PC-3 (cell line): ENCODE measurements at regions not wholly inside any gene's neighbourhood (a gene's known extent, or its start where the extent isn't known, plus 50 kb on each side); places are given as distances from the start of the nearest gene placed in this dataset.

ENCODE experiments used
- ATAC-seq: fragments of 200-7000 bp; cut with Tn5 transposase; 2 replicates; pipeline ENCODE4 v1.9.1; 2020; ENCODE audit warnings: mild to moderate bottlenecking, moderate library complexity
- BruUV-seq: library from RNA; stranded (reverse); fragments of 400-500 nt; replicated peaks from 2 replicates; lab custom pipeline; 2021; lab: Mats Ljungman, UMichigan
- CTCF ChIA-PET: fragments of 300-600 bp; sonication (Branson Sonifier 250); formaldehyde crosslinking; loops from one replicate; lab custom pipeline; 2022; ENCODE audit warnings: antibody characterized with exemption; lab: Charles Lee
- POLR2A ChIA-PET: fragments of 300-600 bp; sonication (Branson Sonifier 250); formaldehyde crosslinking; loops from one replicate; lab custom pipeline; 2022; ENCODE audit warnings: antibody characterized with exemption; ENCODE audit not compliant: unreplicated experiment; lab: Charles Lee
- DNase-seq: peaks from one replicate; pipeline ENCODE4 v3.0.0-alpha.2; 2015
- H2AFZ ChIP-seq: fragments of 300-600 bp; sonication (generic); 2 replicates; pipeline ENCODE4 v1.6.0; 2016; ENCODE audit warnings: antibody characterized with exemption, low read length
- H3F3A ChIP-seq: fragments of 300-600 bp; sonication (generic); one replicate; pipeline ENCODE4 v1.6.0; 2017; ENCODE audit warnings: antibody characterized with exemption, low read length, control low read depth, mild to moderate bottlenecking; ENCODE audit not compliant: unreplicated experiment
- H3K27ac ChIP-seq: fragments of 300-600 bp; sonication (generic); 2 replicates; pipeline ENCODE4 v1.5.1; 2016; ENCODE audit warnings: mild to moderate bottlenecking, low read length
- H3K27me3 ChIP-seq: fragments of 300-600 bp; sonication (generic); 2 replicates; pipeline ENCODE4 v1.6.1; 2016; ENCODE audit warnings: low read length, mixed read lengths
- H3K36me3 ChIP-seq: fragments of 300-600 bp; sonication (generic); 2 replicates; pipeline ENCODE4 v1.6.1; 2016; ENCODE audit warnings: low read depth, mixed run types, low read length, mixed read lengths
- H3K4me1 ChIP-seq: fragments of 300-600 bp; sonication (generic); 2 replicates; pipeline ENCODE4 v1.5.1; 2016; ENCODE audit warnings: low read length; ENCODE audit not compliant: insufficient read depth
- H3K4me2 ChIP-seq: fragments of 300-600 bp; sonication (generic); 2 replicates; pipeline ENCODE4 v1.6.0; 2016; ENCODE audit warnings: low read length
- H3K4me3 ChIP-seq: fragments of 300-600 bp; sonication (generic); 2 replicates; pipeline ENCODE4 v1.5.1; 2016; ENCODE audit warnings: mild to moderate bottlenecking, low read length, mixed read lengths
- H3K79me2 ChIP-seq: fragments of 300-600 bp; sonication (generic); 2 replicates; pipeline ENCODE4 v1.6.1; 2017; ENCODE audit warnings: low read length, mixed read lengths
- H3K9ac ChIP-seq: fragments of 300-600 bp; sonication (generic); 2 replicates; pipeline ENCODE4 v1.6.0; 2016; ENCODE audit warnings: mild to moderate bottlenecking, low read length
- H3K9me2 ChIP-seq: fragments of 300-600 bp; sonication (generic); replicated peaks from 2 replicates; pipeline ENCODE4 v1.6.1; 2016; ENCODE audit warnings: mixed run types, low read length, mixed read lengths
- H3K9me3 ChIP-seq: fragments of 300-600 bp; sonication (generic); 2 replicates; pipeline ENCODE4 v1.6.1; 2016; ENCODE audit warnings: low read length, mixed read lengths
- H4K20me1 ChIP-seq: fragments of 300-600 bp; sonication (generic); 2 replicates; pipeline ENCODE4 v1.6.1; 2016; ENCODE audit warnings: low read length, mixed read lengths
- EZH2 ChIP-seq: fragments of 300-600 bp; sonication (generic); IDR thresholded peaks from one replicate; pipeline ENCODE4 v1.6.1; 2017; ENCODE audit warnings: antibody characterized with exemption, mild to moderate bottlenecking, low read length; ENCODE audit not compliant: unreplicated experiment
- EZH2phosphoT487 ChIP-seq: fragments of 300-600 bp; sonication (generic); IDR thresholded peaks from 2 replicates; pipeline ENCODE4 v1.6.1; 2018; ENCODE audit warnings: mild to moderate bottlenecking, antibody characterized with exemption, low read length, borderline replicate concordance
- intact Hi-C: fragments of 100-400 bp; cut with micrococcal nuclease; formaldehyde crosslinking; loops from 2 replicates; pipeline ENCODE4 v1.9.0; 2023
- TF ChIP-seq, protein P1 (sequence below): fragments of 300-600 bp; sonication (generic); conservative IDR thresholded peaks from 2 replicates; pipeline ENCODE4 v1.5.1; 2017; ENCODE audit warnings: antibody characterized with exemption, low read depth, mild to moderate bottlenecking, low read length

DNA sequence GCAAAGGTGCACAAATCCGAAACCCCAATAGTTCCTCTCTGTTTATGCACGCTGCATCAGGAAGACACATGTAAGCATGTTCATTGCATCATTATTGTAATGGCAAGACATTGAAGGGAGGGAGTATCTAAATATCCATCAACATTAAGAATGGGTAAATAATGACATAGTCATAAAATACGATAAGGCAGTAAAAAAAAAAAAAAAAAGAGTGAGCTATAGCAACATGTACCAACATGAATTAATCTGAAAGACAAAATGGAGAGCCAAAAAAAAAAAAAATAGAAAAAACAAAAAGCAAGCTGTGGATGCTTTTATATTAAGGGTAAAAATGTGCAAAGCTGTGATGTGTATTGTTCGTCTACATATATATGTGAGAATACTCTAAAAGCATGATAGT lies 70.2 kb upstream of the ABLIM1 start:
- DNase-seq = no peak
- H3K4me2 ChIP-seq = no peak overlapping the region
- POLR2A ChIA-PET = no interaction called here
- intact Hi-C loops = no loop called here
- H3F3A ChIP-seq = no peaks in the 10 kb centered on the region
- no peak overlapping the region for H3K27ac ChIP-seq
- BruUV-seq = no TSS peak
- no peaks in the 10 kb centered on the region for H3K36me3 ChIP-seq
- H3K4me3 ChIP-seq = no peak overlapping the region
- no peaks in the 10 kb centered on the region; the same call in none of the 2 replicates for H3K4me1 ChIP-seq
- H3K27me3 ChIP-seq = no peaks in the 10 kb centered on the region
- H3K9ac ChIP-seq = no peak overlapping the region
- H2AFZ ChIP-seq = no peak overlapping the region
- TF ChIP-seq EZH2 = no peak
- no peaks in the 10 kb centered on the region for H3K9me2 ChIP-seq
- no peaks in the 10 kb centered on the region for H3K79me2 ChIP-seq
- no peaks in the 10 kb centered on the region for H3K9me3 ChIP-seq
- no peaks in the 10 kb centered on the region for H4K20me1 ChIP-seq
- no peak for ATAC-seq
- CTCF ChIA-PET = no interaction called here

DNA sequence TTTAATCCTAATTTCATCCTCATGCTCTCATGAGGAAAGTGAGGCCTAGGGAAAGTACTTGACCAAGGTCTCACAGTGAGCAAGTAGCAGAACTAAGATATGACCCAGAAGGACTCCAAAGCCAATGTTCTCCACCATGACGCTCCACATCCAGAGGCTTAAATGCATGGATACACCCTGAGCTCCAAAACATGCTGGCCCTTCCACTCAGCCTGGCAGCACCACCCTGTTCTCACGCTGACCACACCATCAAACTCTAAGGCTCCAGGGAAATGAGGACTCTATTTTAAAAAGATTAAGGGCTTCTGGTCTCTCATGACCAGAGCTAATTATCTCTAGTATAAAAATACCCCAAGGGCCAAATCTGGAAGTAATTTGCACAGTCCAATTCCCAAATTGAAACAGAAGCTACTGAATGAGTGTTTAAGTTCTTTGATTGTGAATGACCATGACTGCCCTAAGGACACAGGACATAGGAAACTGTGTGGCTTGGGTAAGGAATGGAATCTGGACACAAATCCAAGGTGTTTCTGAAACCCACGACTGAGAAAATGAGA lies 71.1 kb upstream of the ABLIM1 start:
- no peak for DNase-seq
- Histone ChIP-seq H3K9me2 (no peaks in the 10 kb centered on the region), H3K4me2 (no peak overlapping the region), H3K9ac (no peak overlapping the region), H3K9me3 (no peaks in the 10 kb centered on the region), H3K4me1 (no peaks in the 10 kb centered on the region; the same call in none of the 2 replicates), H4K20me1 (no peaks in the 10 kb centered on the region), H3K4me3 (no peak overlapping the region), H2AFZ (no peak overlapping the region), H3F3A (no peaks in the 10 kb centered on the region), H3K27me3 (no peaks in the 10 kb centered on the region), H3K36me3 (no peaks in the 10 kb centered on the region), H3K27ac (no peak overlapping the region), H3K79me2 (no peaks in the 10 kb centered on the region)
- no peak for ATAC-seq
- TF ChIP-seq EZH2phosphoT487 = no peak
- TF ChIP-seq EZH2 = no peak
- TF ChIP-seq, protein P1, sequence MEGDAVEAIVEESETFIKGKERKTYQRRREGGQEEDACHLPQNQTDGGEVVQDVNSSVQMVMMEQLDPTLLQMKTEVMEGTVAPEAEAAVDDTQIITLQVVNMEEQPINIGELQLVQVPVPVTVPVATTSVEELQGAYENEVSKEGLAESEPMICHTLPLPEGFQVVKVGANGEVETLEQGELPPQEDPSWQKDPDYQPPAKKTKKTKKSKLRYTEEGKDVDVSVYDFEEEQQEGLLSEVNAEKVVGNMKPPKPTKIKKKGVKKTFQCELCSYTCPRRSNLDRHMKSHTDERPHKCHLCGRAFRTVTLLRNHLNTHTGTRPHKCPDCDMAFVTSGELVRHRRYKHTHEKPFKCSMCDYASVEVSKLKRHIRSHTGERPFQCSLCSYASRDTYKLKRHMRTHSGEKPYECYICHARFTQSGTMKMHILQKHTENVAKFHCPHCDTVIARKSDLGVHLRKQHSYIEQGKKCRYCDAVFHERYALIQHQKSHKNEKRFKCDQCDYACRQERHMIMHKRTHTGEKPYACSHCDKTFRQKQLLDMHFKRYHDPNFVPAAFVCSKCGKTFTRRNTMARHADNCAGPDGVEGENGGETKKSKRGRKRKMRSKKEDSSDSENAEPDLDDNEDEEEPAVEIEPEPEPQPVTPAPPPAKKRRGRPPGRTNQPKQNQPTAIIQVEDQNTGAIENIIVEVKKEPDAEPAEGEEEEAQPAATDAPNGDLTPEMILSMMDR = no peak
- BruUV-seq = no TSS peak
- intact Hi-C loops = no loop called here
- ChIA-PET POLR2A (no interaction called here), CTCF (no interaction called here)

DNA sequence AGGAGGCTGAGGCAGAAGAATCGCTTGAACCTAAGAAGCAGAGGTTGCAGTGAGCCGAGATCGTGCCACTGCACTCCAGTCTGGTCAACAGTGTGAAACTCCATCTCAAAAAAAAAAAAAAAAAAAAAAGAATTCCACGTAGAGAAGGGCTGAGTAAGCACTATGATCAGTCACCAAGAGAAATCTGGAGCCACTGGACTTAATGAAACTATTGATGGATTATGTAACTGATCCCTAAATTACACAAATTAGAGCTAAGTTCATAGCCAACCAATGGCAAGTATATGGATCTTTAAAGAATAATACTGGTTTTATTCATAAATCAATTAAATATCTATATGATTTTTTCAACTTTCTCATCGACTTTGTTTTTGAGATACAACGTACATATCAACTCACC lies 72.2 kb upstream of the ABLIM1 start:
- intact Hi-C loops = no loop called here
- no peak for DNase-seq
- Histone ChIP-seq H3K4me3 (no peak overlapping the region), H3K4me2 (no peak overlapping the region), H3K4me1 (no peaks in the 10 kb centered on the region; the same call in 1 of the 2 replicates), H3K27ac (no peak overlapping the region), H3K27me3 (no peaks in the 10 kb centered on the region), H3K36me3 (no peaks in the 10 kb centered on the region), H2AFZ (no peak overlapping the region), H3K9ac (no peak overlapping the region), H3K9me3 (no peaks in the 10 kb centered on the region), H3K9me2 (no peaks in the 10 kb centered on the region), H4K20me1 (no peaks in the 10 kb centered on the region), H3K79me2 (no peaks in the 10 kb centered on the region), H3F3A (no peaks in the 10 kb centered on the region)
- ATAC-seq = no peak
- BruUV-seq = no TSS peak
- TF ChIP-seq, protein P1 = no peak
- TF ChIP-seq EZH2phosphoT487 (no peak), EZH2 (no peak)
- CTCF ChIA-PET = interaction anchor here (0.6 kb wide), 1 partner anchor 243 kb away, joined by 7 read pairs; no protein-coding TSS in a partner anchor
- POLR2A ChIA-PET = no interaction called here
